ENCODE measurements at regions not wholly inside any gene's neighbourhood (a gene's known extent, or its start where the extent isn't known, plus 50 kb on each side); places are given as distances from the start of the nearest gene placed in this dataset.
A peak's percentile ranks its signal among the peaks of the same experiment; 100 is the strongest.
"Not testable (repeated sequence)": the region's sequence is repeated elsewhere in the genome, so short reads cannot be mapped to it uniquely, and the experiment has no call there.

DNA sequence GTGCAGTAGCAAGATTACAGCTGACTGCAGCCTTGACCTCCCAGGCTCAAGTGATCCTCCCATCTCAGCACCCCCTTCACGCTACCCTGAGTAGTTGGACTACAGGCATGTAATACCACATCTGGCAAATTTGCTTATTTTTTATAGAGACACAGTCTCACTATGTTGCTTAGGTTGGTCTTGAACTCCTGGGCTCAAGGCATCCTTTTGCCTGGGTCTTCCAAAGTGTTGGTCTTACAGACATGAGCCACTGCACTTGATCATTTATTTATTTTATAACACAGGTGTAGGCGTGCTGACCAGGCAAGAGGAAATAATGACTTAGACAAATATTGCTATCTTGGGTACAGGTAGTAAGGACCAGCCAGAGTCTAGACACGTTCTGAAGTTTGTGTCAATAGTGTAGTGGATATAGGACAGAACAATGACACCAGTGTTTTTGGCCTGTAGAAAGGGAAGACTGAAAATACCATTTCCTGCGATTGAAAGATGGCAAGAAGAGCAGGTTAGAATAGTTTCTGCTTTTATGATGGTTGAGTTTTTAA, 71.0 kb upstream of the THUMPD2 start:
- H3K27ac Mint-ChIP-seq, result peak overlapping the region in 1 of 2 donors; percentile 10
- H3K27me3 Mint-ChIP-seq, result peaks cover 12% of the 10 kb centered on the region
- no peak for DNase-seq
- peaks cover 12% of the 10 kb centered on the region for H3K4me1 Mint-ChIP-seq
- no peaks in the 10 kb centered on the region for H3K9me3 Mint-ChIP-seq
- no peak overlapping the region for H3K4me3 Mint-ChIP-seq
- ATAC-seq, result no peak

DNA sequence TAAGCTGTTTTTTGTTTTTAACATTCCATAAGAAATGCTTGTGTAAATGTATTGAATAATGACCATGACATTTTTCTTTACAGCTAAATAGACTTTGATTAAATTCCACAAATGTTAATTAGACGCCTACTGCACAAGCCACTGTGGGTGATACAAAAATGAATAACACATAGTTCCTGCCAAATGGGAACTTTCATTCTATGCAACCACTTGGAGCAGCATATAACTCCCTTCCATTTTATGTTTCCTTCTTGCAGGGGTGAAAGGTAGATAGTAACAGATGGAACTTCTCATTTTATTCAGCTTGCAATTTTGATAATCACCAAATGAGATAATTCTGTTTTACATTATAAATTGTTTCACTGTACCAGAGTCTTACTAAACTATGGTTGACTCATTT, 70.0 kb upstream of the THUMPD2 start:
- Mint-ChIP-seq H3K27ac (no peak overlapping the region), H3K4me3 (no peak overlapping the region), H3K4me1 (peaks cover 12% of the 10 kb centered on the region), H3K9me3 (no peaks in the 10 kb centered on the region), H3K27me3 (peaks cover 6% of the 10 kb centered on the region)
- ATAC-seq, result no peak
- DNase-seq, result no peak

DNA sequence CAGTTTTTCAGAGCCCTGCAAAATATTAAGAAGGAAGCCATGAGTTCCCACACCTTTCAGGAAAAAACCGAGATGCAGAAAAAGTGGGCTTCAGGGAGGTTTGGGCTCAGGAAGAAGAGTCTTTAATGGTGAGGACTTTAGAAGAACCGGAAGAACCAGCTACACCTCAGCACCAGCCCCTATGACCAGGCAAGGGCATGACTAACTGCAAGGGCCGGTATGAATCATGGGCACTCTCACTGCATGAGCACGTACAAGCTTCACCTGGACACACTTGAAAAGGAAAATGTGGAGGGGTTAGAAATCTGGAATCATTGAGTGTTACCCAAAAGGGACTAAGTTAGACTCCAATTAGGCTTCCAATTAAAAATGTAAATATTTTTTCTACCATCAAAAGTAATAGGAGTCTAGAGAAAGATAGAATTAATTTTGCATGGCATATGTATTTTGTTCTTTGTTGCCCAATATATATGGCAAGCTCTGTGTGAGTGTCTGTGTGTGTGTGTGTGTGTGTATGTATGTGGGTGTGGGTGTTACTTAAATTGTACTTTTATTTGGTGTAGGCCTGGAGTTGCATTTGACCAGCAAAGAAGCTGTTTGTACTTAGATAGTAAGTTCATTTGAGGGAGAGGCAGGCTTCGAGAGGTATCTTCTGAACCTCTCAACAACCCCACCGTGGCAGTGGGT, 66.5 kb upstream of the THUMPD2 start:
- Mint-ChIP-seq H3K4me3 (no peak overlapping the region), H3K4me1 (no peaks in the 10 kb centered on the region), H3K27ac (no peak overlapping the region), H3K27me3 (peaks cover 6% of the 10 kb centered on the region), H3K9me3 (no peaks in the 10 kb centered on the region)
- ATAC-seq, result no peak
- no peak for DNase-seq

DNA sequence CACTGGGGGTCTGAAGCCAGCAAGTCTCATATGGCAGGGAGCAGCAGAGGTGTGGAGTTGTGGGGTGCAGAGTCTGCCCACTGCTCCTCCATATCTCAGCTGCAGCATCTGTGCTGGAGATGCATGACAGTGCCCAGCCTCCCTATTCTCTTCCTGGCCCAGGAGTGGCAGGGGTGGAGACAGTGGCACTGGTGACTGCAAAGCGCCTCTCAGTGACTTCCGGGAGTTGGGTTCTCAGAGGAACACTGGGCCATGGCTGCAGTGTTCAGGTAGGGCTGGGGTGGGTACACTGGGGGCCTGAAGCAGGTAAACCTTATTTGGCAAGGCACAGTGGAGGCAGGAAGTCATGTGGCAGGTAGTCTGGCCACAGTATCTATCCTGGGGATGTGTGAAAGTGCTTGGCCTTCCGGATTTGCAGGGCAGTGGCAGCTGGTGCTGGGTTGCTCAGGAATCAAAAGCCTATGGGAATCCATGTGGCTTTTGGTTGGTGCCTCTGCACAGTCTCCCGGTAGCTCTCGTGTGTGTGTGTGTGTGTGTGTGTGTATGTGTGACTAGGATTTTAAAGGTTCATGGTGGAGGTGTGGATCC, 60.3 kb upstream of the THUMPD2 start:
- Mint-ChIP-seq H3K4me1 (no peaks in the 10 kb centered on the region), H3K4me3 (no peak overlapping the region), H3K9me3 (peaks cover 6 to 23% of the 10 kb centered on the region in 2 donors), H3K27me3 (no peaks in the 10 kb centered on the region), H3K27ac (peak overlapping the region in 1 of 2 donors; percentile 6)
- ATAC-seq (no peak), DNase-seq (no peak)

DNA sequence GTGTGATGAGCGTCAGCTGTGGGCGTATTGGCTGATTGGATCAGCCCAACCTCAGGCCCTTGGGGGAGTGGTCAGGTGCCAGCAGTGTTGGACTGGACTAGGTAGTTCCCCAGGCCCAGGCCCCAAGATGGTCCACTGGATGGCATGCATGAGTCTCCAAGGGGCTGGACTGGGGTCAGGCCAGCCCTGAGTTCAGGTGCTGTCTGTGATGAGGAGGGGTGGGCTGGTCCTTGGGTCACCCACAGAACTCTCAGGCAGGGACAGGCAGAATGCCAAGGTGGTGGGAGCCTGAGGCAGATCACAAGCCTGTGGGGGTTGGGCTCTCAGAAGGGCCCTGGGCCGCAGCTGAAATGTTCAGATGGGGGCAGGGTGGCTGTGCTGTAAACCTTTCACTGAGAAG, 59.5 kb upstream of the THUMPD2 start:
- Mint-ChIP-seq H3K4me3 (no peak overlapping the region), H3K27ac (no peak overlapping the region), H3K27me3 (no peaks in the 10 kb centered on the region), H3K4me1 (no peaks in the 10 kb centered on the region), H3K9me3 (peaks cover 6 to 23% of the 10 kb centered on the region in 2 donors)
- DNase-seq (no peak), ATAC-seq (no peak)

DNA sequence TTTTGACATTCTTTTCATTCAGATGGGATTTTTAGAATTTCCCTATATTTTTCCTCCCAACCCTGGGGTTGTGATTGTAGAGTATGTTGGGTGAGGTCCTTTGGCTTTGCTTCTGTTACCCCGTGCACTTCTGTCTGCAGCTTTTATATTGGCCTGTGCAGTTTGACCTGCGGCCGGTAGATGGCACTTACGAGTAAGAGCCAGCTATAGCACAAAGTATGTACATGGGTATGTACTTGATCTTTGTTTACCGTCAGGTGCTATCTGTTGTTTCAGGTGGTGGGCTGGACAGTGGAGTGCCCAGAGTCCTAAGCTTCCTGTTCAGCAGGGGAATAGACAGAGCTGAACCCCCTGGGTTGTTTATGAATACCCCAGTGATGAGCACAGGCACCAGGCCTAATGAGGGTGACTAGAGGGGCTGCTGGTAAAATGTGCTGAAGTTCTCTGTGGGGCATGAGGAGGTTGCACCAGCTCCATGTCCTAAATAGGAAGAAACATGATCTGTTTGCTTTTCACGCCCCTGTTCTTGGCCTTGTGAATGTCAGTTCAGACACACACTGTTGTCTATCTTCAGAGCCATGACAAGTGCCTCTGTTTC, 58.9 kb upstream of the THUMPD2 start:
- H3K9me3 Mint-ChIP-seq, result peaks cover 6 to 23% of the 10 kb centered on the region in 2 donors
- ATAC-seq, result peak; percentile 46
- H3K4me3 Mint-ChIP-seq, result no peak overlapping the region
- DNase-seq, result no peak
- H3K4me1 Mint-ChIP-seq, result no peaks in the 10 kb centered on the region
- H3K27me3 Mint-ChIP-seq, result no peaks in the 10 kb centered on the region
- H3K27ac Mint-ChIP-seq, result no peak overlapping the region

DNA sequence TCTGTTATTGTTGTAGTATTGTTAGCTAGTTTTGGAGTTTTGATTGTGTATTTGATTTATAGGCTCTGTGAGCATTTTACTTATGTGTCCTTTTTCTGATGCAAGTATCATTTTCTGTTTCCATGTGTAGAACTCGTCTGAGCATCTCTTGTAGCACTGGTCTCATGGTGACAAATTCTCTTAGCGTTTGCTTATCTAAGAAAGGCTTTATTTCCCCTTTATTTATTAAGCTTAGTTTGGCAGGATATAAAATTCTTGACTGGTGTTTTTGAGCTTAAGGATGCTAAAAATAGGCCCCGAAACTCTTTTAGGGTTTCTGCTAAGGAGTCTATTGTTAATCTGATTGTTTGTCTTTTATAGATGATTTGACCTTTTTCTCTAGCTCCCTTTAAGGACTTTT, 57.6 kb upstream of the THUMPD2 start:
- H3K4me1 Mint-ChIP-seq, result no peaks in the 10 kb centered on the region
- H3K4me3 Mint-ChIP-seq, result no peak overlapping the region
- DNase-seq (no peak), ATAC-seq (no peak)
- peaks cover 6 to 23% of the 10 kb centered on the region in 2 donors for H3K9me3 Mint-ChIP-seq
- peaks cover 3% of the 10 kb centered on the region for H3K27me3 Mint-ChIP-seq
- H3K27ac Mint-ChIP-seq, result no peak overlapping the region

DNA sequence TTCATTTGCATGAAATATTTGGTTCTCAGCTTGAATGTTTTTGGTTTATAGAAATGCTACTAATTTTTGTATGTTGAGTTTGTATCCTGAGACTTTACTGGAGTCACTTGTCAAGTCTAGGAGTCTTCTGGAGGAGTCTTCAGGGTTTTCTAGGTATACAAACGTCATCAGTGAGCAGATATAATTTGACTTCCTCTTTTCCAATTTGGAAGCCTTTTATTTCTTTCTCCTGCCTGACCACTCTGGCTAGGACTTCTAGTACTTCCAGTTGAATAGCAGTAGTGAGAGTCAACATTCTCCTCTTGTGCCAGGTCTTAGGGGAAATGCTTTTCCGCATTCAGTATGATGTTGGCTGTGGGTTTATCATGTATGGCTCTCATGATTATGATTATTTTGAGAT, 55.4 kb upstream of the THUMPD2 start:
- ATAC-seq, result no peak
- Mint-ChIP-seq H3K9me3 (peaks cover 6 to 23% of the 10 kb centered on the region in 2 donors), H3K4me1 (no peaks in the 10 kb centered on the region)

DNA sequence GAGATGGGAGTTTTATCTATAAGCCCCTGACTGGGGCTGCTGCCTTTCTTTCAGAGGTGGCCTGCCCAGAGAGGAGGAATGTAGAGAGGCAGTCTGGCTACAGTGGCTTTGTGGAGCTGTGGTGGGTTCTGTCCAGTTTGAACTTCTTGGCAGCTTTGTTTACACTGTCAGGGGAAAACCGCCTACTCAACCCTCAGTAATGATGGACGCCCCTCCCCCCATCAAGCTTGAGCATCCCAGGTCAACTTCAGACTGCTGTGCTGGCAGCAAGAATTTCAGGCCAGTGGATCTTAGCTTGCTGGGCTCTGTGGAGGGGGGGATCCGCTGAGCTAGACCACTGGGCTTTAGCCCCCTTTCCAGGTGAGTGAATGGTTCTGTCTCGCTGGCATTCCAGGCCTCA, 51.6 kb upstream of the THUMPD2 start:
- peaks cover 19% of the 10 kb centered on the region for H3K27me3 Mint-ChIP-seq
- not testable (repeated sequence) for DNase-seq, H3K4me1 Mint-ChIP-seq, ATAC-seq, H3K4me3 Mint-ChIP-seq, H3K9me3 Mint-ChIP-seq, H3K27ac Mint-ChIP-seq

More for the DNA sequence above, 55.4 kb upstream of the THUMPD2 start:
- no peak overlapping the region for H3K27ac Mint-ChIP-seq
- no peak for DNase-seq
- peaks cover 17% of the 10 kb centered on the region for H3K27me3 Mint-ChIP-seq
- H3K4me3 Mint-ChIP-seq, result no peak overlapping the region

All from stimulated activated naive CD8-positive, alpha-beta T cell treated with anti-CD3 and anti-CD28 coated beads, Interleukin-15, amount 100 ng/mL, for 72 hours (primary cell).